ENCODE measurements at regions not wholly inside any gene's neighbourhood (a gene's known extent, or its start where the extent isn't known, plus 50 kb on each side); places are given as distances from the start of the nearest gene placed in this dataset.

GRCh38 chr10:129116371-129116770 lies 350.7 kb upstream of the MGMT start:
- peaks cover 5% of the 10 kb centered on the region for H3K36me3 Mint-ChIP-seq (ENCODE audit: unreplicated experiment)
- TF ChIP-seq CTCF (IDR thresholded peaks at IDR 0.05; ENCODE audit: partially characterized antibody, unreplicated experiment) = no peak
- H3K4me3 Mint-ChIP-seq (ENCODE audit: unreplicated experiment) = no peak overlapping the region
- no peaks in the 10 kb centered on the region for H3K4me1 Mint-ChIP-seq (ENCODE audit: low read depth, unreplicated experiment)
- H3K27ac Mint-ChIP-seq (ENCODE audit: unreplicated experiment) = no peak overlapping the region
- H3K9me3 Mint-ChIP-seq (ENCODE audit: unreplicated experiment) = peaks cover 2% of the 10 kb centered on the region
- no peak for DNase-seq
- no peaks in the 10 kb centered on the region for H3K27me3 Mint-ChIP-seq (ENCODE audit: unreplicated experiment)

GRCh38 chr10:129120441-129120840 lies 346.6 kb upstream of the MGMT start:
- Mint-ChIP-seq H3K27ac (ENCODE audit: unreplicated experiment) (no peak overlapping the region), H3K4me1 (ENCODE audit: low read depth, unreplicated experiment) (no peaks in the 10 kb centered on the region), H3K36me3 (ENCODE audit: unreplicated experiment) (peaks cover 1% of the 10 kb centered on the region), H3K4me3 (ENCODE audit: unreplicated experiment) (no peak overlapping the region), H3K27me3 (ENCODE audit: unreplicated experiment) (no peaks in the 10 kb centered on the region), H3K9me3 (ENCODE audit: unreplicated experiment) (peaks cover 2% of the 10 kb centered on the region)
- TF ChIP-seq CTCF (IDR thresholded peaks at IDR 0.05; ENCODE audit: partially characterized antibody, unreplicated experiment) = no peak
- no peak for DNase-seq

- Mint-ChIP-seq H3K4me1 (ENCODE audit: low read depth, unreplicated experiment) (no peaks in the 10 kb centered on the region), H3K36me3 (ENCODE audit: unreplicated experiment) (peaks cover 6% of the 10 kb centered on the region), H3K9me3 (ENCODE audit: unreplicated experiment) (peaks cover under 1% of the 10 kb centered on the region), H3K4me3 (ENCODE audit: unreplicated experiment) (no peak overlapping the region), H3K27ac (ENCODE audit: unreplicated experiment) (no peak overlapping the region), H3K27me3 (ENCODE audit: unreplicated experiment) (no peaks in the 10 kb centered on the region)
- TF ChIP-seq CTCF (IDR thresholded peaks at IDR 0.05; ENCODE audit: partially characterized antibody, unreplicated experiment) = no peak
- DNase-seq = no peak
Observed at GRCh38 chr10:129122846-129123245, 344.2 kb upstream of the MGMT start.

GRCh38 chr10:129123428-129123827 lies 343.6 kb upstream of the MGMT start:
- Mint-ChIP-seq H3K4me1 (ENCODE audit: low read depth, unreplicated experiment) (no peaks in the 10 kb centered on the region), H3K36me3 (ENCODE audit: unreplicated experiment) (peaks cover 6% of the 10 kb centered on the region), H3K27ac (ENCODE audit: unreplicated experiment) (no peak overlapping the region), H3K4me3 (ENCODE audit: unreplicated experiment) (no peak overlapping the region), H3K27me3 (ENCODE audit: unreplicated experiment) (no peaks in the 10 kb centered on the region), H3K9me3 (ENCODE audit: unreplicated experiment) (no peaks in the 10 kb centered on the region)
- no peak for DNase-seq
- TF ChIP-seq CTCF (IDR thresholded peaks at IDR 0.05; ENCODE audit: partially characterized antibody, unreplicated experiment) = no peak

- no peak overlapping the region for H3K4me3 Mint-ChIP-seq (ENCODE audit: unreplicated experiment)
- no peak for TF ChIP-seq CTCF (IDR thresholded peaks at IDR 0.05; ENCODE audit: partially characterized antibody, unreplicated experiment)
- no peaks in the 10 kb centered on the region for H3K4me1 Mint-ChIP-seq (ENCODE audit: low read depth, unreplicated experiment)
- H3K36me3 Mint-ChIP-seq (ENCODE audit: unreplicated experiment) = peaks cover 6% of the 10 kb centered on the region
- DNase-seq = no peak
- no peaks in the 10 kb centered on the region for H3K27me3 Mint-ChIP-seq (ENCODE audit: unreplicated experiment)
- H3K9me3 Mint-ChIP-seq (ENCODE audit: unreplicated experiment) = peaks cover 2% of the 10 kb centered on the region
- H3K27ac Mint-ChIP-seq (ENCODE audit: unreplicated experiment) = no peak overlapping the region
Observed at GRCh38 chr10:129126982-129127381, 340.1 kb upstream of the MGMT start.
